H1 (cell line): ENCODE measurements at regions not wholly inside any gene's neighbourhood (a gene's known extent, or its start where the extent isn't known, plus 50 kb on each side); places are given as distances from the start of the nearest gene placed in this dataset.

Source experiments
- CTCF ChIA-PET: fragments of 300-600 bp; sonication (Branson Sonifier 250); formaldehyde crosslinking; loops from one replicate; lab custom pipeline; 2021; ENCODE audit not compliant: partially characterized antibody; lab: Charles Lee
- POLR2A ChIA-PET: fragments of 300-600 bp; sonication (Branson Sonifier 250); formaldehyde crosslinking; loops from one replicate; lab custom pipeline; 2021; ENCODE audit warnings: inconsistent platforms; ENCODE audit not compliant: partially characterized antibody; lab: Charles Lee
- DNase-seq, 2 experiments: peaks; one replicate each; pipeline versions ENCODE4 v3.0.0 to v3.0.0-alpha.2; 2010 to 2022; ENCODE audit warnings: low spot score in 2 of 2, low read depth in 1 of 2, mixed read lengths in 1 of 2
- FAIRE-seq: peaks from 2 replicates; lab custom pipeline; 2011; peaks lifted over from hg19 to GRCh38; lab: Jason Lieb, UNC
- H2AFZ ChIP-seq: 2 replicates; pipeline ENCODE4 v1.8.1; 2012; ENCODE audit warnings: low read length, inconsistent platforms
- H2AK5ac ChIP-seq: 2 replicates; pipeline ENCODE4 v1.6.1; 2013; ENCODE audit warnings: low read depth, low read length
- H2BK120ac ChIP-seq: replicated peaks from 2 replicates; pipeline ENCODE3; 2013; ENCODE audit warnings: low read depth, low read length, inconsistent platforms
- H2BK12ac ChIP-seq: 2 replicates; pipeline ENCODE4 v1.6.1; 2013; ENCODE audit warnings: low read depth, low read length
- H2BK15ac ChIP-seq: 2 replicates; pipeline ENCODE4 v1.6.1; 2013; ENCODE audit warnings: low read length
- H2BK20ac ChIP-seq: 2 replicates; pipeline ENCODE4 v1.6.1; 2013; ENCODE audit warnings: low read length
- H2BK5ac ChIP-seq: 2 replicates; pipeline ENCODE4 v1.6.1; 2013; ENCODE audit warnings: low read depth, low read length
- H3K14ac ChIP-seq: 2 replicates; pipeline ENCODE4 v1.6.1; 2013; ENCODE audit warnings: inconsistent platforms; ENCODE audit not compliant: insufficient read length
- H3K18ac ChIP-seq: 2 replicates; pipeline ENCODE4 v1.6.1; 2013; ENCODE audit warnings: low read length; ENCODE audit errors: extremely low read depth
- H3K23ac ChIP-seq: 2 replicates; pipeline ENCODE4 v1.6.1; 2013; ENCODE audit warnings: inconsistent platforms; ENCODE audit not compliant: insufficient read length
- H3K23me2 ChIP-seq: 2 replicates; pipeline ENCODE4 v1.6.1; 2013; ENCODE audit warnings: low read depth, low read length
- H3K27ac ChIP-seq: 2 replicates; pipeline ENCODE4 v1.6.1; 2011; ENCODE audit warnings: low read depth, low read length, inconsistent platforms
- H3K27me3 ChIP-seq, 4 experiments: replicated peaks in 1 of 4; 1 replicate in 1 of 4; 2 replicates in 3 of 4; pipeline versions ENCODE4 v1.6.1 to v1.8.1; 2011 to 2013; ENCODE audit warnings: low read length in 3 of 4, mild to moderate bottlenecking in 3 of 4, inconsistent platforms in 2 of 4, mixed read lengths in 2 of 4, moderate library complexity in 1 of 4; ENCODE audit not compliant: control insufficient read depth in 3 of 4, insufficient read depth in 3 of 4; ENCODE audit errors: extremely low read depth in 1 of 4
- H3K36me3 ChIP-seq, 4 experiments: 2 replicates each; pipeline versions ENCODE4 v1.6.1 to v1.8.1; 2011 to 2013; ENCODE audit warnings: mild to moderate bottlenecking in 4 of 4, low read length in 3 of 4, moderate library complexity in 2 of 4, control low read depth in 1 of 4, inconsistent platforms in 1 of 4; ENCODE audit not compliant: insufficient read depth in 4 of 4, control insufficient read depth in 2 of 4
- H3K4ac ChIP-seq: replicated peaks from 2 replicates; pipeline ENCODE3; 2013; ENCODE audit warnings: low read length, low read depth, mixed read lengths, inconsistent platforms; ENCODE audit not compliant: insufficient read length
- H3K4me1 ChIP-seq, 4 experiments: replicated peaks in 1 of 4; 1 replicate in 1 of 4; 2 replicates in 3 of 4; pipeline versions ENCODE4 v1.6.1 to v1.8.1; 2011 to 2013; ENCODE audit warnings: low read length in 3 of 4, inconsistent platforms in 2 of 4, mixed read lengths in 1 of 4; ENCODE audit not compliant: insufficient read depth in 4 of 4, control insufficient read depth in 3 of 4
- H3K4me2 ChIP-seq, 2 experiments: 2 replicates each; pipeline versions ENCODE4 v1.6.1 to v1.8.1; 2011 to 2013; ENCODE audit warnings: low read depth in 2 of 2, low read length in 2 of 2, control low read depth in 1 of 2, inconsistent platforms in 1 of 2, mild to moderate bottlenecking in 1 of 2; ENCODE audit not compliant: insufficient read depth in 1 of 2
- H3K4me3 ChIP-seq, 4 experiments: fragments of 200-600, 300-600 bp in 1 of 4; sonication (generic), shearing (Covaris generic), sonication (Bioruptor Twin) in 1 of 4; 2 replicates each; pipeline versions ENCODE4 v1.5.1 to v1.8.1; 2011 to 2016; ENCODE audit warnings: low read length in 4 of 4, low read depth in 3 of 4, control low read depth in 2 of 4, inconsistent platforms in 2 of 4, mild to moderate bottlenecking in 2 of 4, mixed read lengths in 1 of 4, moderate library complexity in 1 of 4; ENCODE audit not compliant: insufficient read depth in 2 of 4; ENCODE audit errors: extremely low read depth in 1 of 4
- H3K56ac ChIP-seq: replicated peaks from 2 replicates; pipeline ENCODE3; 2013; ENCODE audit warnings: low read depth, mild to moderate bottlenecking, mixed read lengths, low read length, inconsistent platforms; ENCODE audit not compliant: insufficient read length
- H3K79me1 ChIP-seq: 2 replicates; pipeline ENCODE4 v1.6.1; 2013; ENCODE audit warnings: low read depth, low read length, control low read depth
- H3K79me2 ChIP-seq, 2 experiments: 2 replicates each; pipeline versions ENCODE4 v1.6.1 to v1.8.1; 2012 to 2013; ENCODE audit warnings: low read length in 2 of 2, mild to moderate bottlenecking in 2 of 2, inconsistent platforms in 1 of 2; ENCODE audit not compliant: insufficient read depth in 2 of 2, control insufficient read depth in 1 of 2
- H3K9ac ChIP-seq, 4 experiments: replicated peaks in 1 of 4; 1 replicate in 1 of 4; 2 replicates in 3 of 4; pipeline versions ENCODE4 v1.6.1 to v1.8.1; 2011 to 2013; ENCODE audit warnings: low read depth in 3 of 4, low read length in 3 of 4, control low read depth in 2 of 4, mild to moderate bottlenecking in 2 of 4, moderate library complexity in 2 of 4, inconsistent platforms in 1 of 4; ENCODE audit errors: extremely low read depth in 1 of 4
- H3K9me3 ChIP-seq, 2 experiments: 2 replicates each; pipeline versions ENCODE4 v1.6.1 to v1.8.1; 2012 to 2013; ENCODE audit warnings: mild to moderate bottlenecking in 2 of 2, moderate library complexity in 2 of 2, control low read depth in 1 of 2, inconsistent platforms in 1 of 2, low read depth in 1 of 2, low read length in 1 of 2, mixed read lengths in 1 of 2; ENCODE audit not compliant: insufficient read depth in 2 of 2
- H4K20me1 ChIP-seq, 2 experiments: replicated peaks in 1 of 2; 2 replicates each; pipeline versions ENCODE3 to v1.8.1; 2011 to 2013; ENCODE audit warnings: inconsistent platforms in 2 of 2, low read length in 2 of 2, mild to moderate bottlenecking in 1 of 2; ENCODE audit not compliant: insufficient read depth in 2 of 2, control insufficient read depth in 1 of 2
- H4K5ac ChIP-seq: 2 replicates; pipeline ENCODE4 v1.6.1; 2013; ENCODE audit warnings: low read length, low read depth, mixed read lengths, inconsistent platforms; ENCODE audit not compliant: insufficient read length
- H4K8ac ChIP-seq: 2 replicates; pipeline ENCODE4 v1.8.0; 2013; ENCODE audit warnings: mild to moderate bottlenecking, moderate library complexity, low read length, inconsistent platforms; ENCODE audit not compliant: insufficient read depth; ENCODE audit errors: extremely low read depth
- H4K91ac ChIP-seq: replicated peaks from 2 replicates; pipeline ENCODE3; 2013; ENCODE audit warnings: low read length, mixed read lengths, inconsistent platforms; ENCODE audit not compliant: insufficient read length
- ASH2L ChIP-seq: fragments of 200-600, 300-600 bp; sonication (generic); IDR thresholded peaks from one replicate; pipeline ENCODE4 v1.7.1; 2017; ENCODE audit warnings: low read length
- ATF2 ChIP-seq: IDR thresholded peaks from 2 replicates; pipeline ENCODE4 v1.6.1; 2012; ENCODE audit warnings: low read length, inconsistent platforms
- BACH1 ChIP-seq: IDR thresholded peaks from 2 replicates; pipeline ENCODE4 v1.6.1; 2012; ENCODE audit warnings: low read length, improper control_type of control experiment
- CHD1 ChIP-seq: IDR thresholded peaks from 2 replicates; pipeline ENCODE4 v1.6.1; 2012; ENCODE audit warnings: low read depth, low read length, improper control_type of control experiment
- CHD2 ChIP-seq: IDR thresholded peaks from 2 replicates; pipeline ENCODE4 v1.6.1; 2012; ENCODE audit warnings: low read length, improper control_type of control experiment
- FOSL1 ChIP-seq: IDR thresholded peaks from 2 replicates; pipeline ENCODE4 v1.6.1; 2011; ENCODE audit warnings: mild to moderate bottlenecking, low read depth, low read length, moderate library complexity; ENCODE audit not compliant: insufficient read depth
- SP1 ChIP-seq: IDR thresholded peaks from 2 replicates; pipeline ENCODE4 v1.6.1; 2011; ENCODE audit warnings: low read depth, low read length
- SP4 ChIP-seq: IDR thresholded peaks from 2 replicates; pipeline ENCODE4 v1.6.1; 2012; ENCODE audit warnings: low read length, inconsistent platforms
- SRF ChIP-seq: IDR thresholded peaks from 2 replicates; pipeline ENCODE4 v1.6.1; 2011; ENCODE audit warnings: mild to moderate bottlenecking, low read depth, low read length, moderate library complexity
- TAF7 ChIP-seq: optimal IDR thresholded peaks from 2 replicates; pipeline ENCODE3; 2011; ENCODE audit warnings: low read depth, mild to moderate bottlenecking, inconsistent platforms, low read length, moderate library complexity, borderline replicate concordance
- WGBS, 2 experiments: shearing (Covaris generic) in 1 of 2; methylation state at CpG; one replicate each; pipeline versions ENCODE4 v1.1.6 to v1.1.7; 2013 to 2015; ENCODE audit warnings: low lambda C conversion rate in 2 of 2, mixed read lengths in 2 of 2, inconsistent platforms in 1 of 2, low coverage in 1 of 2, missing lambda C conversion rate in 1 of 2; ENCODE audit not compliant: insufficient replicate concordance in 2 of 2, insufficient coverage in 1 of 2, insufficient read length in 1 of 2; ENCODE audit errors: extremely low coverage in 1 of 2, missing lambda C conversion rate in 1 of 2; 5-methylcytosine and 5-hydroxymethylcytosine counted together

- H2AK5ac ChIP-seq, result no peak overlapping the region
- no peak overlapping the region for H2BK120ac ChIP-seq
- no peak overlapping the region for H3K56ac ChIP-seq
- H3K27me3 ChIP-seq, result no peaks in the 10 kb centered on the region
- no peak overlapping the region for H3K4ac ChIP-seq
- H4K91ac ChIP-seq, result no peak overlapping the region
- no peak overlapping the region for H4K8ac ChIP-seq
- H3K36me3 ChIP-seq, result no peaks in the 10 kb centered on the region
- no peaks in the 10 kb centered on the region; the same call in 1 of the 2 replicates for H3K23me2 ChIP-seq
- POLR2A ChIA-PET, result no interaction called here
- H3K79me2 ChIP-seq, result no peaks in the 10 kb centered on the region
- no peak for FAIRE-seq
- no peak overlapping the region for H2BK12ac ChIP-seq
- H2BK20ac ChIP-seq, result no peak overlapping the region
- H2BK15ac ChIP-seq, result no peak overlapping the region
- CTCF ChIA-PET, result no interaction called here
- H2BK5ac ChIP-seq, result no peak overlapping the region
- H3K9ac ChIP-seq, result no peak overlapping the region
- no peak for TF ChIP-seq SP4
- no peak for TF ChIP-seq BACH1
- no peak for TF ChIP-seq ATF2
- no peak for TF ChIP-seq CHD2
- TF ChIP-seq FOSL1, result no peak
- TF ChIP-seq SP1, result no peak
- no peak for TF ChIP-seq TAF7
- no peak for TF ChIP-seq ASH2L
- no peak for TF ChIP-seq SRF
- TF ChIP-seq CHD1, result no peak
- TF ChIP-seq, all 59 proteins: peak for 0
- Histone ChIP-seq H3K18ac (no peak overlapping the region), H3K79me1 (no peaks in the 10 kb centered on the region), H3K4me3 (no peak overlapping the region), H4K5ac (no peak overlapping the region), H3K9me3 (no peaks in the 10 kb centered on the region), H4K20me1 (no peaks in the 10 kb centered on the region), H3K23ac (no peak overlapping the region), H2AFZ (peak overlapping the region; percentile 21; the same call in 1 of the 2 replicates), H3K27ac (no peak overlapping the region), H3K4me2 (no peak overlapping the region), H3K4me1 (no peaks in the 10 kb centered on the region), H3K14ac (no peak overlapping the region)
- no peak for DNase-seq
- 82% methylated on average over 1 of the region's 1 CpG; no CpG with 5 or more reads in 1 of the 2 experiments for WGBS, 2 experiments
Measured at GRCh38 chr9:84121991-84122523, 141.5 kb downstream of the RMI1 start.
